Ascending aorta (tissue), 2 donors: ENCODE measurements at regions not wholly inside any gene's neighbourhood (a gene's known extent, or its start where the extent isn't known, plus 50 kb on each side); places are given as distances from the start of the nearest gene placed in this dataset.
A peak's percentile ranks its signal among the peaks of the same experiment; 100 is the strongest.

Experiments
- DNase-seq, 2 donors: peaks; one replicate each; pipeline ENCODE4 v3.0.0-alpha.2; 2019; ENCODE audit warnings: low spot score in 2 of 2
- H3K27ac ChIP-seq, 2 donors: fragments of 200-600 bp; sonication (generic); one replicate each; pipeline ENCODE4 v1.5.1; 2016 to 2017; ENCODE audit warnings: mild to moderate bottlenecking in 1 of 2
- H3K27me3 ChIP-seq: fragments of 200-600 bp; sonication (generic); one replicate; pipeline ENCODE4 v1.5.1; 2017
- H3K36me3 ChIP-seq, 2 donors: fragments of 200-600 bp; sonication (generic); one replicate each; pipeline ENCODE4 v1.5.1; 2016
- H3K4me1 ChIP-seq, 2 donors: fragments of 200-600 bp; sonication (generic); one replicate each; pipeline ENCODE4 v1.5.1; 2016 to 2017; ENCODE audit warnings: mild to moderate bottlenecking in 1 of 2
- H3K4me3 ChIP-seq, 2 donors: fragments of 200-600 bp; sonication (generic); one replicate each; pipeline ENCODE4 v1.5.1; 2016 to 2017; ENCODE audit warnings: mild to moderate bottlenecking in 1 of 2
- H3K9me3 ChIP-seq, 2 donors: fragments of 200-600 bp; sonication (generic); one replicate each; pipeline ENCODE4 v1.5.1; 2016
- intact Hi-C: fragments of 100-400 bp; cut with DNase I; formaldehyde crosslinking; loops from one replicate; pipeline ENCODE4 v1.15.1; 2023
- TF ChIP-seq, protein P1 (sequence below), 3 experiments: fragments of 200-600 bp in 2 of 3; fragments of 450-650 bp in 1 of 3; sonication (generic) in 2 of 3; IDR thresholded peaks; one replicate each; pipeline ENCODE4 v1.5.1; 2016 to 2019; ENCODE audit warnings: antibody characterized with exemption in 3 of 3, mild to moderate bottlenecking in 1 of 3, moderate library complexity in 1 of 3

GRCh38 chr1:112268408-112268807, 127.6 kb upstream of the CTTNBP2NL start:
- TF ChIP-seq, protein P1, sequence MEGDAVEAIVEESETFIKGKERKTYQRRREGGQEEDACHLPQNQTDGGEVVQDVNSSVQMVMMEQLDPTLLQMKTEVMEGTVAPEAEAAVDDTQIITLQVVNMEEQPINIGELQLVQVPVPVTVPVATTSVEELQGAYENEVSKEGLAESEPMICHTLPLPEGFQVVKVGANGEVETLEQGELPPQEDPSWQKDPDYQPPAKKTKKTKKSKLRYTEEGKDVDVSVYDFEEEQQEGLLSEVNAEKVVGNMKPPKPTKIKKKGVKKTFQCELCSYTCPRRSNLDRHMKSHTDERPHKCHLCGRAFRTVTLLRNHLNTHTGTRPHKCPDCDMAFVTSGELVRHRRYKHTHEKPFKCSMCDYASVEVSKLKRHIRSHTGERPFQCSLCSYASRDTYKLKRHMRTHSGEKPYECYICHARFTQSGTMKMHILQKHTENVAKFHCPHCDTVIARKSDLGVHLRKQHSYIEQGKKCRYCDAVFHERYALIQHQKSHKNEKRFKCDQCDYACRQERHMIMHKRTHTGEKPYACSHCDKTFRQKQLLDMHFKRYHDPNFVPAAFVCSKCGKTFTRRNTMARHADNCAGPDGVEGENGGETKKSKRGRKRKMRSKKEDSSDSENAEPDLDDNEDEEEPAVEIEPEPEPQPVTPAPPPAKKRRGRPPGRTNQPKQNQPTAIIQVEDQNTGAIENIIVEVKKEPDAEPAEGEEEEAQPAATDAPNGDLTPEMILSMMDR (IDR thresholded peaks at IDR 0.05) = no peak
- no peak overlapping the region for H3K4me3 ChIP-seq
- no peaks in the 10 kb centered on the region for H3K27me3 ChIP-seq
- intact Hi-C loops = no loop called here
- no peaks in the 10 kb centered on the region for H3K4me1 ChIP-seq
- no peaks in the 10 kb centered on the region for H3K36me3 ChIP-seq
- no peak for DNase-seq
- no peak overlapping the region for H3K27ac ChIP-seq
- H3K9me3 ChIP-seq = no peaks in the 10 kb centered on the region

DNA sequence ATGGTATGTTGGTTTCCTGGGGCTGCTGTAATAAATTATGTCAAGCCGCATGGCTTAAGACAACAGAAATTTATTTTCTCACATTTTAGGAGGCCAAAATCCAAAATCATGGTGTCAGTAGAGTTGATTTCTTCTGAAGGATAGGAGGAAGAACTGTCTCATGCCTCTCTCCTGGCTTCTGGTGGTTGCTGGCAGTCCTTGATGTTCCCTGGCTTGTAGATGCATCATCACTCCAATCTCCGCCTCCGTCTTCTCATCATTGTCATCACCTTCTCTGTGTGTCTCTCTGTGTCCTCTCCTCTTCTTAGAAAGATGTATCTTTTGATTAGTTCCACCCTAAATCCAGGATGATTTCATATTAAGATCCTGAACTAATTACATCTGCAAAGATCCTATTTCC, 124.7 kb upstream of the CTTNBP2NL start:
- intact Hi-C loops = no loop called here
- H3K4me1 ChIP-seq = no peaks in the 10 kb centered on the region
- TF ChIP-seq, protein P1 (IDR thresholded peaks at IDR 0.05) = no peak
- H3K9me3 ChIP-seq = no peaks in the 10 kb centered on the region
- no peaks in the 10 kb centered on the region for H3K36me3 ChIP-seq
- DNase-seq = no peak
- no peak overlapping the region for H3K27ac ChIP-seq
- H3K27me3 ChIP-seq = no peaks in the 10 kb centered on the region
- H3K4me3 ChIP-seq = no peak overlapping the region

- H3K4me1 ChIP-seq = no peaks in the 10 kb centered on the region
- TF ChIP-seq, protein P1 (IDR thresholded peaks at IDR 0.05) = no peak
- intact Hi-C loops = no loop called here
- no peak overlapping the region for H3K27ac ChIP-seq
- no peaks in the 10 kb centered on the region for H3K27me3 ChIP-seq
- no peaks in the 10 kb centered on the region for H3K9me3 ChIP-seq
- H3K36me3 ChIP-seq = no peaks in the 10 kb centered on the region
- DNase-seq = peak in 1 of 2 donors; percentile 13
- no peak overlapping the region for H3K4me3 ChIP-seq
Observed at GRCh38 chr1:112272101-112272772, 123.8 kb upstream of the CTTNBP2NL start.

- Histone ChIP-seq H3K36me3 (no peaks in the 10 kb centered on the region), H3K4me1 (no peaks in the 10 kb centered on the region)
Observed at GRCh38 chr1:112284796-112285195, 111.2 kb upstream of the CTTNBP2NL start.

DNA sequence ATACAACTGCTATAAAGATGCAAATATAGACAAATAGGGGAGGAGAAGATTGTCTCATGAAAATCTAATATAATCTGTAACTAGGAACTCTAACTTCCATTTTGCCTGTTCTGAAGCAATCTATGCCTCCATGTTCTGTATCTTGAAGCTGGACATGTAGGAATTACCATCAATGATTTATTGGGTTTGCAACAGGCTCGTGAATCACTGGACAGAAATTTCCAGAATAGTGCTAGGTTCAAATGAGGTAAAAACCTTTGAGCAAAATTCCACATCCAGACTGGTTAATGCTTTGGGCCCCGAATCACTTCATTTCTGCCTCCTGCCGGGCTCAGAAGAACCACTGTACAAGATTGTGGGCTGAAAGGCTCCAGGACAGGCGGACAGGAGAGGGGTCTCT, 110.7 kb upstream of the CTTNBP2NL start:
- Histone ChIP-seq H3K36me3 (no peaks in the 10 kb centered on the region), H3K4me3 (no peak overlapping the region), H3K27ac (no peak overlapping the region), H3K9me3 (no peaks in the 10 kb centered on the region), H3K27me3 (no peaks in the 10 kb centered on the region), H3K4me1 (no peaks in the 10 kb centered on the region)
- DNase-seq = no peak
- intact Hi-C loops = no loop called here
- TF ChIP-seq, protein P1 (IDR thresholded peaks at IDR 0.05) = no peak

More at GRCh38 chr1:112284796-112285195, 111.2 kb upstream of the CTTNBP2NL start:
- H3K27me3 ChIP-seq = no peaks in the 10 kb centered on the region
- TF ChIP-seq, protein P1 (IDR thresholded peaks at IDR 0.05) = no peak
- no peaks in the 10 kb centered on the region for H3K9me3 ChIP-seq
- no peak overlapping the region for H3K27ac ChIP-seq
- intact Hi-C loops = no loop called here
- no peak for DNase-seq
- H3K4me3 ChIP-seq = no peak overlapping the region

DNA sequence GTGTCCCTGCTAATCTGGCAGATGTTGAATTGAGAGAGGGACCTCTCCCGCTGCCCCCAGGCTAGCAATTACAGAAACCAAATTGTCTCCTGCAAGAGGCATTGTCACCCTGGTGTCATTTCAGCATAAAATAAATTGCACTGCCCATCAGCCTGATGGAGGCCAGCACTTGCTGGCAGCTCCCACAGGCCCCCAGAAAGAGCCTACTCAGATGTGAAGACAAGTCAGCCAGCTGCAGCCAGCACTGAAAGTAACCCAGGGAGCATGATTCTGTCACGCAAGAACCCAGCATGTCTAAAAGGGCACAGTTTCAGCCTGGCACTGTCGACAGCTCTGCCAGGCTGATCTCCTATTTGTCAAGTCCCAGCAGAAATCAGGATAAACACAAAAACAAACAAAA, 110.3 kb upstream of the CTTNBP2NL start:
- no peak for DNase-seq
- Histone ChIP-seq H3K36me3 (no peaks in the 10 kb centered on the region), H3K4me3 (no peak overlapping the region), H3K9me3 (no peaks in the 10 kb centered on the region), H3K4me1 (no peaks in the 10 kb centered on the region), H3K27ac (no peak overlapping the region), H3K27me3 (no peaks in the 10 kb centered on the region)
- intact Hi-C loops = no loop called here
- TF ChIP-seq, protein P1 (IDR thresholded peaks at IDR 0.05) = no peak
